Body of pancreas (tissue), 4 donors: ENCODE measurements at regions not wholly inside any gene's neighbourhood (a gene's known extent, or its start where the extent isn't known, plus 50 kb on each side); places are given as distances from the start of the nearest gene placed in this dataset.
"Not testable (repeated sequence)": the region's sequence is repeated elsewhere in the genome, so short reads cannot be mapped to it uniquely, and the experiment has no call there.

Experiments
- ATAC-seq: fragments of 150-250 bp; one replicate; pipeline ENCODE4 v1.9.1; 2016
- DNase-seq, 4 donors: peaks; one replicate each; pipeline ENCODE4 v3.0.0-alpha.2; 2019
- H3K27ac ChIP-seq, 4 donors: fragments of 200-600 bp; sonication (generic); 1 replicate in 3 of 4; 2 replicates in 1 of 4; pipeline versions ENCODE4 v1.5.1 to v1.6.1; 2016 to 2019; ENCODE audit warnings: mild to moderate bottlenecking in 1 of 4, mixed read lengths in 1 of 4, moderate library complexity in 1 of 4
- H3K27me3 ChIP-seq, 2 donors: fragments of 200-600 bp; sonication (generic); one replicate each; pipeline ENCODE4 v1.6.0; 2016; ENCODE audit warnings: mild to moderate bottlenecking in 1 of 2
- H3K36me3 ChIP-seq, 2 donors: fragments of 200-600 bp; sonication (generic); replicated peaks in 1 of 2; 2 replicates each; pipeline ENCODE4 v1.5.1; 2016; ENCODE audit warnings: low read depth in 2 of 2; ENCODE audit not compliant: insufficient read depth in 1 of 2
- H3K4me1 ChIP-seq: fragments of 200-600 bp; sonication (generic); one replicate; pipeline ENCODE4 v1.6.0; 2016
- H3K4me3 ChIP-seq, 2 donors: fragments of 200-600 bp; sonication (generic); 1 replicate in 1 of 2; 2 replicates in 1 of 2; pipeline ENCODE4 v1.5.1; 2016 to 2019
- H3K9me3 ChIP-seq, 3 donors: fragments of 200-600 bp; sonication (generic); 1 replicate in 2 of 3; 2 replicates in 1 of 3; pipeline ENCODE4 v1.5.1; 2016
- CTCF ChIP-seq, 7 experiments: fragments of 450-650 bp in 4 of 7; fragments of 200-600 bp in 3 of 7; sonication (generic) in 3 of 7; IDR thresholded peaks; one replicate each; pipeline ENCODE4 v1.5.1; 2016 to 2019; ENCODE audit warnings: antibody characterized with exemption in 7 of 7
- POLR2A ChIP-seq, 3 donors: fragments of 450-650 bp; IDR thresholded peaks; one replicate each; pipeline ENCODE4 v1.6.1; 2016; ENCODE audit warnings: antibody characterized with exemption in 3 of 3, mild to moderate bottlenecking in 2 of 3
- WGBS, 2 donors: methylation state at CpG; one replicate each; pipeline ENCODE4 v1.1.5; 2017; 5-methylcytosine and 5-hydroxymethylcytosine counted together
- intact Hi-C: fragments of 100-400 bp; cut with DNase I; formaldehyde crosslinking; loops from one replicate; pipeline ENCODE4 v1.15.1; 2023

- Histone ChIP-seq H3K4me3 (no peak overlapping the region), H3K9me3 (no peaks in the 10 kb centered on the region), H3K4me1 (peaks cover 6% of the 10 kb centered on the region), H3K36me3 (no peaks in the 10 kb centered on the region), H3K27me3 (peaks cover 0 to 5% of the 10 kb centered on the region in 2 donors), H3K27ac (no peak overlapping the region)
- no peak for TF ChIP-seq CTCF (IDR thresholded peaks at IDR 0.05)
- TF ChIP-seq POLR2A (IDR thresholded peaks at IDR 0.05), result no peak
- ATAC-seq (no peak), DNase-seq (no peak)
- intact Hi-C loops, result no loop called here
- WGBS, 2 donors, result 32 to 34% methylated on average over 19 of the region's 19 CpGs
Observed at GRCh38 chr10:8336629-8337331, 282.3 kb downstream of the GATA3 start.

- Histone ChIP-seq H3K27ac (no peak overlapping the region), H3K4me1 (peaks cover 3% of the 10 kb centered on the region), H3K4me3 (no peak overlapping the region), H3K27me3 (peaks cover 0 to 5% of the 10 kb centered on the region in 2 donors), H3K36me3 (no peaks in the 10 kb centered on the region), H3K9me3 (no peaks in the 10 kb centered on the region)
- intact Hi-C loops, result no loop called here
- DNase-seq (no peak), ATAC-seq (no peak)
- WGBS, 2 donors, result 40 to 43% methylated on average over 5 of the region's 5 CpGs
- TF ChIP-seq CTCF (IDR thresholded peaks at IDR 0.05) (no peak), POLR2A (IDR thresholded peaks at IDR 0.05) (no peak)
Observed at GRCh38 chr10:8337332-8337651, 282.8 kb downstream of the GATA3 start.

- 79 to 87% methylated on average over 4 of the region's 4 CpGs for WGBS, 2 donors
- DNase-seq (no peak), ATAC-seq (no peak)
- no peaks in the 10 kb centered on the region for H3K36me3 ChIP-seq
- no peaks in the 10 kb centered on the region for H3K9me3 ChIP-seq
- intact Hi-C loops, result no loop called here
- H3K27me3 ChIP-seq, result no peaks in the 10 kb centered on the region
- TF ChIP-seq POLR2A (IDR thresholded peaks at IDR 0.05) (no peak), CTCF (IDR thresholded peaks at IDR 0.05) (no peak)
- no peaks in the 10 kb centered on the region for H3K4me1 ChIP-seq
- H3K27ac ChIP-seq, result no peak overlapping the region
- no peak overlapping the region for H3K4me3 ChIP-seq
Observed at GRCh38 chr10:8338177-8338766, 283.8 kb downstream of the GATA3 start.

- no peak for TF ChIP-seq POLR2A (IDR thresholded peaks at IDR 0.05)
- TF ChIP-seq CTCF (IDR thresholded peaks at IDR 0.05), result no peak
- 68 to 71% methylated on average over 1 of the region's 1 CpG for WGBS, 2 donors
- DNase-seq (no peak), ATAC-seq (no peak)
- Histone ChIP-seq H3K9me3 (no peaks in the 10 kb centered on the region), H3K4me3 (no peak overlapping the region), H3K36me3 (no peaks in the 10 kb centered on the region), H3K27me3 (no peaks in the 10 kb centered on the region), H3K27ac (no peak overlapping the region), H3K4me1 (no peaks in the 10 kb centered on the region)
- intact Hi-C loops, result no loop called here
Observed at GRCh38 chr10:8344756-8345155, 290.3 kb downstream of the GATA3 start.

GRCh38 chr10:8346861-8347260 lies 292.4 kb downstream of the GATA3 start:
- no peaks in the 10 kb centered on the region for H3K36me3 ChIP-seq
- no peak overlapping the region for H3K4me3 ChIP-seq
- no peak for DNase-seq
- 25 to 40% methylated on average over 1 of the region's 1 CpG for WGBS, 2 donors
- H3K27me3 ChIP-seq, result no peaks in the 10 kb centered on the region
- H3K9me3 ChIP-seq, result no peaks in the 10 kb centered on the region
- H3K27ac ChIP-seq, result no peak overlapping the region
- no peaks in the 10 kb centered on the region for H3K4me1 ChIP-seq
- no peak for ATAC-seq
- no peak for TF ChIP-seq POLR2A (IDR thresholded peaks at IDR 0.05)
- TF ChIP-seq CTCF (IDR thresholded peaks at IDR 0.05), result no peak
- intact Hi-C loops, result no loop called here

GRCh38 chr10:8347614-8348013 lies 293.1 kb downstream of the GATA3 start:
- WGBS, 2 donors, result 85 to 86% methylated on average over 3 to 4 of the region's 4 CpGs
- H3K27me3 ChIP-seq, ATAC-seq, H3K9me3 ChIP-seq, DNase-seq, H3K27ac ChIP-seq, intact Hi-C loops, H3K36me3 ChIP-seq, H3K4me3 ChIP-seq, H3K4me1 ChIP-seq: not testable (repeated sequence)
